Astrocyte of the spinal cord (primary cell): ENCODE measurements at regions not wholly inside any gene's neighbourhood (a gene's known extent, or its start where the extent isn't known, plus 50 kb on each side); places are given as distances from the start of the nearest gene placed in this dataset.
"Not testable (repeated sequence)": the region's sequence is repeated elsewhere in the genome, so short reads cannot be mapped to it uniquely, and the experiment has no call there.

ENCODE experiments used
- DNase-seq: peaks from one replicate; pipeline ENCODE4 v3.0.0; 2011; ENCODE audit warnings: low read depth, low spot score
- H3K4me3 ChIP-seq: 2 replicates; pipeline ENCODE4 v1.5.1; 2011; ENCODE audit warnings: low read depth, mild to moderate bottlenecking, low read length, moderate library complexity
- CTCF ChIP-seq: IDR thresholded peaks from 2 replicates; pipeline ENCODE4 v1.5.1; 2012; ENCODE audit warnings: low read depth, mild to moderate bottlenecking, low read length, inconsistent platforms
- in situ Hi-C: cut with HindIII; loops from 2 replicates; pipeline ENCODE4 v1.10.0; 2017; ENCODE audit warnings: low sequenced_read_pairs

GRCh38 chr6:157751547-157752200, 71.4 kb upstream of the SNX9 start:
- TF ChIP-seq CTCF = no peak
- in situ Hi-C loops = no loop called here

GRCh38 chr6:157752879-157753278, 70.2 kb upstream of the SNX9 start:
- in situ Hi-C loops, DNase-seq, H3K4me3 ChIP-seq: not testable (repeated sequence)

More at GRCh38 chr6:157751547-157752200, 71.4 kb upstream of the SNX9 start:
- H3K4me3 ChIP-seq = no peak overlapping the region
- DNase-seq = no peak

- DNase-seq = no peak
- H3K4me3 ChIP-seq = no peak overlapping the region
- TF ChIP-seq CTCF = no peak
- in situ Hi-C loops = no loop called here
Measured at GRCh38 chr6:157753291-157753690, 69.8 kb upstream of the SNX9 start.

- in situ Hi-C loops = not testable (repeated sequence)
Measured at GRCh38 chr6:157753801-157754200, 69.2 kb upstream of the SNX9 start.

GRCh38 chr6:157754351-157754750, 68.7 kb upstream of the SNX9 start:
- in situ Hi-C loops = no loop called here
- TF ChIP-seq CTCF = no peak
- no peak overlapping the region for H3K4me3 ChIP-seq
- DNase-seq = no peak

More at GRCh38 chr6:157753801-157754200, 69.2 kb upstream of the SNX9 start:
- DNase-seq, H3K4me3 ChIP-seq: not testable (repeated sequence)

GRCh38 chr6:157755032-157755745, 67.9 kb upstream of the SNX9 start:
- no peak for TF ChIP-seq CTCF
- no peak overlapping the region for H3K4me3 ChIP-seq
- in situ Hi-C loops = no loop called here
- peak; percentile 57 for DNase-seq

- H3K4me3 ChIP-seq = no peak overlapping the region
- no peak for DNase-seq
- in situ Hi-C loops = no loop called here
- no peak for TF ChIP-seq CTCF
Measured at GRCh38 chr6:157755746-157756411, 67.2 kb upstream of the SNX9 start.
